GM18520 (cell line): ENCODE measurements at regions not wholly inside any gene's neighbourhood (a gene's known extent, or its start where the extent isn't known, plus 50 kb on each side); places are given as distances from the start of the nearest gene placed in this dataset.
"Not testable (repeated sequence)": the region's sequence is repeated elsewhere in the genome, so short reads cannot be mapped to it uniquely, and the experiment has no call there.

Experiments
- ATAC-seq: cut with Tn5 transposase; IDR thresholded peaks from one replicate; pipeline ENCODE4 v1.9.1; 2021; ENCODE audit not compliant: unreplicated experiment

DNA sequence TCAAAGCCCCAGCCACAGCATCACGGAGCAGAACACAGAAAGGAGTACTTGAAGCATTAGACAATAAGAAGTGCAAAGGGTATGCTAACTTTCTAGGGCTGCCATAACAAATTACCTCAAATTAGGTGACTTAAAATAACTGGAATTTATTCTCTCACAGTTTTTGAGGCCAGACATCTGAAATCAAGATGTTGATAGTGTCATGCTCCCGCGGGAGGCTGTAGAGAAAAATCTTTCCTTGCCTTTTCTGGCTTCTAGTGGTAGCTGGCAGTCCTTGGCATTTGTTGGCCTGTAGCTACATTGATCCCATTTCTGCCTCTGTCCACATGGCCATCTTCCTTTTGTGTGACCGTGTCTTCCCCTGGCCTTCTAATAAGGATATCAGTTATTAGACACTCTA lies 51.9 kb upstream of the SPDL1 start:
- no peak for ATAC-seq

DNA sequence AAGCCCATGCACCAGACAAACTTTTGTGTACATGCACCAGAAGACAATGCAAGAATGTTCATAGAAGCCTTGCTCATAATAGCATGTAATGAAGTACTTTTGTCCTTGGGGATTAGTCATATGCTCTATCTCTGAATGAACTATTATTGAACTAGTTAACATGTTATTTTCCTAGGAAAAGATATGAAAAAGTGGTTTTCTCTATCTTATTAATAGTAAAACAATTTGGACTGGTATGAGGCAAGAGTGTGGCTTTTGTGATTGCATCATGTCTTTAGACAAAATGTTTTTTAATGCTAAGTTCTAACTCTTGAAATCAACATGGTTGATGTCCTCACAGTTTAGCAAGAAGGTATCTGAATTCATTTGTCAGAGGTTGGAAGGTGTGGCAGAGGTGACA lies 55.7 kb upstream of the SPDL1 start:
- ATAC-seq, result no peak

DNA sequence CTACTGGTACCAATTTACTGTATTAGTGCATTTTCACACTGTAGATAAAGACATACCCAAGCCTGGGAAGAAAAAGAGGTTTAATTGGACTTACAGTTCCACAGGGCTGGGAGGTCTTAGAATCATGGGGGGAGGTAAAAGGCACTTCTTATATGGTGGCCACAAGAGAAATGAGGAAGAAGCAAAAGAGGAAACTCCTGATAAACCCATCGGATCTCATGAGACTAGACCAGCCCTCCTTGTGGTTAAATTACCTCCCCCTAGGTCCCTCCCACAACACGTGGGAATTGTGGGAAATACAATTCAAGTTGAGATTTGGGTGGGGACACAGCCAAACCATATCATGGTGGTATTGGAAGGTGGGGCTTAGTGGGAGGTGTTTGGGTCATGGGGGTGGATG lies 56.5 kb upstream of the SPDL1 start:
- ATAC-seq, result no peak

DNA sequence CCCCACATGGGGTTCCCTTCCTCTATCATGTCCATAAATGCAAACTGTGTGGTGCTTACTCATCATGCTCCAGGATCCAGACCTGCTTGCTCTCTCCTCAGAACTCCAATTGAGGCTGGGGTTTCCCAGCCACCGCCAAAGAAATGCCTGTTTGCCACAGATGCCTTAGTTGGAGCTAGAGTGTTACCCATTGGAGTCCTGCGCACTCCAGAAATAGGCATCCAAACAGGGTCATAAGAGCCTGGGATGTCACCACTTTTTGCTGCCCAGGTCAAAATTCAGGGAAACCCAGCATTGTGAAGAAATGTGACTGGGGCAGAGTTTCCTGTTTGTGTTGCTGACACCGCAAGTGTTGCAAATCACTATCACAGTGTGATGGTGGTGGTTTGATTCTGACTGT lies 60.7 kb upstream of the SPDL1 start:
- ATAC-seq, result no peak

DNA sequence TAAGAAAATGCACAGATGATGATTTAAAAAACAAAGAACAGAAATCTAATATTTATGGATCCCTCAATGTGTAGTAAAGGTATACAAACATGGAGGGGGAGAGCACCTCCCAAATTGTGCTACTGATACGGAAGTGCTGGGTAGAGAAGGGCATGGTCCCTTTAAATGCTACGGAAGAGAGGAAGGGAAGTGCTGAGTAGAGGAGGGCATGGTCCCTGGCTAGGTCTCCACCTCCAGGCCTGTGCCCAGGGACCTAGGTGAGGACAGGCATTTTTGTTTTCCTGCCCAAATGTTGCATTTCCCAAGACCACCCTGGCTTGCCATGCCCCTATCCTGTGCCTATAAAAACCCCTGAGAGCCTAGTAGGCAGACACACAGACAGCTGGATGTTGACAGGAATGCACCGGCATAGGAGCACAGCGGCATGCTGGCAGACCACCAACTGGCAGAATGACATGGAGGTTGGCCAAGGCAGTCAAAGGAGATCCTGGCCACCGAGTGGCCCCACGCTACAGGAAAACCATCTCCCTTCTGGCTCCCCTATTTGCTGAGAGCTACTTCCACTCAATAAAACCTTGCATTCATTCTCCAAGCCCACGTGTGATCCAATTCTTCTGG lies 62.1 kb upstream of the SPDL1 start:
- no peak for ATAC-seq

DNA sequence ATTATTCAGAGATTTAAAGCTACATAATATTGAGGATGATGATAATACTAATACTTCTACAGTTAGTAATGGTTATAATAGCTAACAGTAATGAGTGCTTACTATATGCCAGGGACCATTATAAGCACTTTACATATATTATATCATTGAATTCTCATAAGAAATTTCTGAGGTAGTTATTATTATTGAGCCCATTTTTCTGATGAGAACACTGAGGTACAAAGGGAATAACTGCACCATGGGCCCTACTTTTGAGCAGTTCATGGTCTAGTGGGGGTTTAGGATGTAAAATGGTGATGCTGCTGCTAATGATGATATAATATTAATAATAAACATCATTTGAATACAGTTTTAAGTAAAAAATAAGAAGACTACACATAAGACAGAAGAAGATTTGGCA lies 64.2 kb upstream of the SPDL1 start:
- ATAC-seq, result no peak

DNA sequence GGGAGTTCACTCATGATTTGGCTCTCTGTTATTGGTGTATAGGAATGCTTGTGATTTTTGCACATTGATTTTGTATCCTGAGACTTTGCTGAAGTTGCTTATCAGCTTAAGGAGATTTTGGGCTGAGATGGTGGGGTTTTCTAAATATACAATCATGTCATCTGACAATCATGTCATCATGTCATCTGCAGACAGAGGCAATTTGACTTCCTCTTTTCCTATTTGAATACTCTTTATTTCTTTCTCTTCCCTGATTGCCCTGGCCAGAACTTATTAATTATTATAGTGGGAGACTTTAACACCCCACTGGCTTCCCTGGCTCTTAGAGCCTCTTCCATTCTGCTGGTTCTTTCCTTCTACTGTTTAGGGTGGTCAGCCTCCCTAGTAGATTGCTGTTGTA lies 64.8 kb upstream of the SPDL1 start:
- ATAC-seq, result not testable (repeated sequence)

DNA sequence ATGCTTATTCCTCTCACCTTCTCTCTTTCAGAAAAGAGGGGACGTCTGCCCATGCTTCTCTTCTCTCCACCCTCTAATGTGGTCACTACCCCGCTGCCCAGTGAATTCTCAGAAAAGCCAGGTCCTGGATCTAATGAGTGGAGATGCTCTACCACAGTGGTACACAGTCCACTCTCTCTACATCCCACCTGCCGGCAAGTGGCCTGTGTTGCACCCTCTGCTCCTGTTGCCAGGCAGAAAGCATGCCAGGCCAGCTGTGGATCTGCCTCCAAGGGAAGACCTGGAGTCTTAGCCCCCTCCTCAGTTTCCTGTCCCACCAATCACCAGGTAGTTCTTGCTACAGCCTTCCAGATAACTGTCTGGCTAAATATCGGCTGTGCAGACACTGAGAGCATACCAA lies 71.2 kb upstream of the SPDL1 start:
- no peak for ATAC-seq

DNA sequence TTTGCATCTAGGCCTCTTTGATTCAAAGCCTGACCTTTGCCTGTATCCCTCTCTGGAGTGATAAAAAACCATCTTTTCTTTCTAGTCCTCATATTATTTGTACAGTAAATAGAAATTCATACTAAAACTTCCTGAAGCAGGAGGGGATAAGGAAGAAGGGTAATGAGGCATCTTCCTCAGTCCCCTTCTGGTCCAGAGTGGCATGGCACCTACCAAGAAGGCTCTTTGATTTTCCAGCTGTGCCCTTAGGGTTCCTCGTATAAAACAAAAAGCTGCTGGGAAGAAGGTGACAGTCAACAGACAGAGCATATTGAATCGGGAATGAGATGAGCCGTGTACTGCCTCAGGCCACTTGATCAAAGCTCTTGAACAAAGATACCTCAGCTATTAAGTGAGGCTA lies 71.9 kb upstream of the SPDL1 start:
- ATAC-seq, result no peak

DNA sequence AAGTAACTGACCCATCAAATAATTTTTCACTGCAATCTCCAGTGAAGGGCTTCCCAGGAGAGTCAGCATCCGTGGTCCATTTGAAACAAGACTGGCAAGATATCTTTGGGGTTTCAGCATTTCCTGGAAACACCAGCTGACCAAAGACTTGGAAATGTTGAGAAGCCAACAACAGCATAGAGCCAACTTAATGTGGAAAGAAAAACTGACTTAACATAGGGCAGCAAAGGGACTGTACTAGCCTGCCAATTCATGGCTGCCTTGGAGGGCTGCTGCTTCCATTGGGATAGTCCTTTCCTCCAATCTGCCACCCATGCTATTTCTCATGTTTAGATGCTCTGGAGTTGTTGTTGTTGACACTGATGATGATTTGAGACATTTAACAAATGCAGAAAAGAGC lies 76.5 kb upstream of the SPDL1 start:
- no peak for ATAC-seq

DNA sequence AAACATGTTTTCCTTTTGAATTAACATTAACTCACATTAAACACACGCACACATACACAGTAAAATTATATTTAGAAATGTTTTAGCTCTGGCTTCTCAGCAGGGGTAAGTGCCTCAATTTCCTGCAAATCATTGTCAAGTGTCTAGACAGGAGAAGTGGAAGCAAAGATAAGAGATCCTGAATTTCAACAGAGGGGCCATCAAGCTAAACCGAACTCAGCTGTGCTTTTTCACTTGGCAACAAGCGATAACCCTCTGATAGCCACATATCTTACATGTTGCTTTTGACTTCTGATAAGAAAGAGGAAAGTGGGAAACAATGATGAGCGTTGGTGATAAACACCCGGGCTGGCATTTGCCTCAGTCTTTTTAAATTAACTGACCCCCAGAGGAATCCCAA lies 79.7 kb upstream of the SPDL1 start:
- ATAC-seq, result no peak

DNA sequence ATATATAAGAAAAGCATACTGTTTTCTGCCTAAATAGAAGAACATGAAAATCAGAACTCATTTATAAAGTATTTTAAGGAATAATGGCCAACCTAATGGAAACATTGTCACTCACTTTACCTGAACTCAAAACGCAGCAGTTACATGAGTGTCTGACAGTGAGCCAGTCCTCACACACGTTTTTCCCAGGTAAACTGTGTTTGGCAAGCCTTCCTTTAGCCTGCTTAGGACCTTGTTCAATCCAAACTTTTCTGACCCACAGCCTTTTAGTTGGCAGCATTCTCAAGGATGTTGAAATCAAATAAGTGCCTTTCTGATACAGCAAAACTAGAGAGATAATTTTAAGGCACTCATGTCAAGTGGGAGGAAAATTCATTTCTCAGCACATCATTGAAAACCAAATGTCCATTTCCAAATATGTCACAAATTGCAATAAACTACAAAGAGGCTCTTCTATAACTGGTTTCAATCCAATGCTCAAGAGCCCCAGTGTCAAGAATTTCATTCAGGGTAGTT lies 83.5 kb upstream of the SPDL1 start:
- ATAC-seq, result no peak

DNA sequence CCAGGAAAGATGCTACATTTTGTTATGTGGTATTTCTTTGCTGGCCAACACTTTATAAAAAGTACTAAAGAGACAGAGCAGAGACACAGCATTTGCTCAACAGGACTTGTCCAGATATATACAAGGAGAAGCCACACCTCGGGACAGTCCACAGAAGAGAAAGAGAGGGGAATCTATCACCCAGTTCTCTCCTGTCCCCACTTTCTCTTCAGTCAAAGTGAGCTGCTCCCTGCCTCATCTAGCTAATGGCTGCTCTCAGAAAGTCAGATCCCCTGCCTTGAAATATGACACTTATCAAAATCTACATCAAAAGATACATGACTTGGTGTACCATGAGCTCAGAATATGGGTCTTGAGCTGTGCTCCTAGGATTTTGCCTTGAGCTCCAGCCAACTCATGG lies 86.7 kb upstream of the SPDL1 start:
- no peak for ATAC-seq

DNA sequence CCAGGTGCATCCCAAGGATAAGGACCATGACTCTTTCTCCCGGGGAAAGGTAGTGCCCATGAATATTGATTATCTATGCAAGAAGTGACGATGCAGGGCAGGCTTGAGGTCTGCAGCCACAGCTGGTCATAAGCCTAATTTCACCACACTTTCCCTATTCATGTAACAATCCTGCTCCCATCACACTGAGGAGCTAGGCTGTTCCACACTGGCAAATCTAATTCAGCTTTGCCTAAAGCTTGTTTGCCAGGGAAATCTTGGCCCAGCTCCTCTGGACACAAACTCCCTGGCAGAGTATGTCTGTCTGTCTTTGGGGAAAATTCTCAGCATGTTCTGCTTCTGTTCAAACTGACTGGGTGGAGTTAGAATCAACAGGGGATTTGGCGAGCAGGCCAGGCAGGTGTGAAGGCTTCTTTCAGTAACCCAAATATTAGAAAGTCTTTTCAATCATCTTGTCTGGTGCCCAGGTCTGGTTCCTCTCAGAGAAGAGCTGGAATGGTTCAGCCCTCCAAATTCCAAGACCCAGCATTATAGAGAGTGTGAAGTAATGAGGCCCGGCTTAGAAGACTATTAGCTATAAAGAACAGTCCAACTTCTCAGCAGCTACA lies 88.5 kb upstream of the SPDL1 start:
- no peak for ATAC-seq

DNA sequence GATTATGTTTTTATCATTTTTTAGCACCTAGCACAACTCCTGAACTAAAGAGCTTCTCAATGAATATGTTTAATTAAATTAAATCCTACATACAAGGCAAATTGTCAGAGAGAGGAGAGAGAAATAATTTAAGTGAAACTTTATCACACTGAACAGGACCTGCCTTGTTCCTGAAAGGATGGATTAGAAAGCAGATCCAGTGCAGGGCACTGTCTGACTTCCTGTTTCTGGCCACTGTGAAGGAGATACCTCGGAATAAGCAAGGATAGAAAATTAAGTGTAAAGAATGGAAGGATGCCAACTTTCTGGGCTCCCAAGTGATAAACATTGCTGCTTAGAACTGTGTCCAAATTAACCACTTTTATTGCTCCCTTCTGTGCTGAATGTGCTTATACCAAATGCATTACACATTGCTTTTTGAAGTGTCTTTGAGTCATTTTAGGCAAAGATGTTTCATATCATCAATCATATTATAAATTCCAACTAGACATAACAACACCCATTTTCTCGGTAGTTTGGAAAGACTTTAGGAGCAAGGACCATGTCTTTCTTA lies 89.1 kb upstream of the SPDL1 start:
- ATAC-seq, result no peak

DNA sequence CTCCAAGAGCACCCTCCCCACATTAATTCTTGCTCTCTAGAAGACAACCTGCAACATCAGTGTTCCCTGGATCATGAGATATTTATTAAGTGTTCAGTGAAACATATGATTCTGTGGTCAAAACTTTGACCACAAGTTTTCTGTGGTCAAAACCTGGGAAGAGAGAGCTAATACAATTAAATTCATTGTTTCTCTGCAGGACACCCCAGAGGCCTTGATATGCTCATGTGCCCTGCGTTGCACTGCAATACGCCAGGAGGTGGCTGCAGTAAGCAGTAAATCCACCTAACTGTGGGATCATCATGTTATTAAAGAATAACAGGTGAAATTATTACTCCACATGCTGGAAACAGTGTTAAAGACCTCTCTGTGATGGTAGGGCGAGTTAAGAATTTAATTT lies 109.3 kb upstream of the SPDL1 start:
- ATAC-seq, result no peak

DNA sequence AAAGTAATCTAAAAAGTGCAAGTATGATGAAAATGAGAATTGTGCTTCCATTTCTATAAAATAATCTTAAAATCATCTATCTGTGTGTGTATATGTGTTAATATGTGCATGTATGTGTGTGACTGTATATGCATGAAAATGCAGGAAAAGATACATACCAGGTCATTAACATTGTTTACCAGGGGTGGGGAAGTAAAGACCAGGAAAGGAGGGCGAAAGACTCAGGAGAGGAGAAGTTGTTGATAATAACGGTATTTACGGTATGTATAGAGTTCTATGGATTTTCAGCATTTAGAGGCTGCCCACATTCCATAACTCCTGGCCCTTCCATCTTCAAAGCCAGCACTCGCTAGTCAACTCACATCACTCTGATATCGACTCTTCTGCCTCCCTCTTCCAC lies 111.0 kb upstream of the SPDL1 start:
- no peak for ATAC-seq

DNA sequence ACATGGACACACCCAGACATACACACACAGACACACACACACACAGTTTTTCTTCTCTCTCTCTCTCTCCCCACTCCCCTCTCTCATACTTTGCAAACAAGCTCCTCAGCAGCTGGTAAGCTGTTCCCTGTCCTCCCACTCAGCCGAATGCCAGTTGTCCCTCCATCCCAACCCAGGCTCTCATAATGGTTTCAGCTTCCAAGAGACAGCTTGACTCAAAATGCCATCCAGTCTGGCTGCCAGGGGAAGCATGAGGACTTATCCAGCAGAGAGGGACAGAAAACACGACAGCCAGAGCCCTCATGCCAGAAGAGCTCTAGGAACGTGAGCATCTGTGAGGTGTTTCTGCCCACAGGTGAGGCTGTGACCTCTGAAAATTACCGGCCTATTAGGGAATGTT lies 112.6 kb upstream of the SPDL1 start:
- ATAC-seq, result no peak

DNA sequence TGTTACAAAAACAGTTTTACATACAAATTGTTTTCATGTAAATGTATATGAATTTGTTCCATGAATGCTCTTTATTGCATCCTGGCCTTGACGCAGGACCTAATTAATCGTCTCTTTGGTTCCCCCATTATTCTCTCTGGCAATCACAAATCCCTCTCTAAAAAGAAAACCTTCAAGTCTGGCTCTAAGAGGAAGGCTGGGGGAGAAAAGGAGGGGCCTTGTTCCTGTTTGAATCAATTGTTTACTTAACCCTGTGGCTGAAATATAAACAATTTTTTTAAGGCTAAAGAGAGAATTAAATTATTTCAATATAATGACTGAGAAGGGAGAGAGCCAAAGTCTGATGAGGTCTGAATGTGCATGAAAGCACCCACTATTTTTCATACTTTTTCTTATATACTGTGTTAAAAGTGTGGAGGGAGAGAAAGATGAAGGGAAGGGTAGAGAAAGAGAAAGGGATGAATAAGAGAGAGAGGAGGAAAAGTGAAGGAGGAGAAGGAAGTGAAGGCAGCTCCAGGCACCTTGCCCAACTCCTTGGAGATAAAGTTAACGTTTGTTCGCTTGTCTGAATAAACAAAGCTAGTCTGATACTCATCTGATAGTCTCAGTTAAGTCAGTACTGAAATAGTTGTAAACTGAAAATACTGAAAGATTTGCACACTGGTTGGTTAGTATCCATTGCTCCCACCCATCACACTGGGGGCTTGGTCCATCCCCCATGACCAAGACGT lies 116.4 kb upstream of the SPDL1 start:
- ATAC-seq, result no peak

DNA sequence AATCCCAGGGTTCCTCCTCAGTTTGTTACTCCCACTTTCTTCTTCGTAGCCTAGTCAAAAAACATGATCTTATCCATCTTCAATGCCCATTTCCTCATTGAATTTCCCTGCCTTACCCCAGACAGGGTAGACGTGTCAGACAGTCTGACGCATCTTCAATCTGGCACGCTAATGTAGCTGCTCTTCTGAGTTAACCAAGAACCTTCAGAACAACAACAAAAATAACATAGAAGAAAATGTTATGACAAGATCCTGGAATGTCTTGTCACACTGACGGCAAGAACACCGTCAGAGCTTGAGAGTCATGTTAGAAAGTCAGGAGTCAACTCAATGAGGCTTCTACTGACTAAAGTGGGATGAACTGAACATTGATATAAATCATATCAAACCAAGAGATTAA lies 122.7 kb upstream of the SPDL1 start:
- no peak for ATAC-seq

DNA sequence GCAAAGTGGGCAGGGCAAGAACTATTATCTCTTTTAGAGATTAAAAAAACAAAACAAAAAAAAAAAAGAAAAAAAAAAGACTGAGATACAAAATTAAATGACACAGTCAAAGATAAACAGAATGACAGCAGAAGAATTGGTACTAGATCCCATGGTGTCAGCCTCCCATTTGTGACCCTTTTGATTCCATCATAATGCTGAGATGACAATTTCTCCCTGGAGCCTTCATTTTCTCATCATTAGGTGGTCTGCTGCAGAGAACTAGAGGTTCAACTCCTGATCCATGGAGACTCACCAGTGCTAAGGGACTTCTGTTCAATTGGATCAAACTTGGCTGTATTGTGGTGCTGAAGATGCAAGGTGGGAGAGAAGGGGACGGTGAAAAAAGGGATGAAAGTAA lies 123.5 kb upstream of the SPDL1 start:
- ATAC-seq, result no peak

DNA sequence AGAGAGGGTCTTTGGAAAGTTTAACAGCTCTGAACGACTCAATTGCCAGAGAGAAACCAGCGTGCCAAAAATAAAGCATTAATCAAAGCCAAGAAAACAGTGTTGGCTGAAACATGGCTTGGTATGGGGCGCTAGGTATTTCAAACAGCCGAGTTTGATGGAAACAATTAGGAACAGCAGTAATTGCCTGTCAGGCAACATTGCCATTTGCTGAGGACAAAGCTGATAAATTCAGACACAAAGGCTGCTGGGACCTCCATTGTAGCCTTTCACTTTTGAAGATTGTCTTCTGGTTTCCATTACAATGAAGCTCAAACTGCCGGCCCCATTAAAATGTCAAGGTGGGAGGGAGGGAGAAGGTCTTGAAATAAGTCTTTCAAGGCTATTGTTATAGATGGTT lies 125.4 kb upstream of the SPDL1 start:
- no peak for ATAC-seq
